ENCODE measurements at regions not wholly inside any gene's neighbourhood (a gene's known extent, or its start where the extent isn't known, plus 50 kb on each side); places are given as distances from the start of the nearest gene placed in this dataset.

- intact Hi-C loops (cut with micrococcal nuclease; ENCODE audit: unreplicated experiment) (loop anchor here (5.0 kb wide), 1 partner anchor 95 kb away; no protein-coding TSS in a partner anchor), in situ Hi-C loops (cut with HindIII; ENCODE audit: extremely low pct_ligation_motif_present, low pct_unique_long_range_greater_than_20kb) (no loop called here)
- Histone ChIP-seq H3K79me2 (ENCODE audit: insufficient read depth, low read length) (no peaks in the 10 kb centered on the region), H3K27ac (ENCODE audit: extremely low read length, insufficient read depth, low read length) (no peak overlapping the region), H3K9me3 (ENCODE audit: low read length) (no peaks in the 10 kb centered on the region), H2AFZ (ENCODE audit: low read length) (no peak overlapping the region), H3K27me3 (ENCODE audit: control insufficient read depth in 1 of 2, insufficient read depth in 2 of 2, low read length in 2 of 2) (no peaks in the 10 kb centered on the region), H3K4me3 (replicated peaks in 1 of 3; ENCODE audit: insufficient read depth in 1 of 3, low read depth in 2 of 3, low read length in 3 of 3) (no peak overlapping the region), H3K4me2 (ENCODE audit: low read depth, low read length) (no peak overlapping the region), H4K20me1 (ENCODE audit: insufficient read depth, low read length) (no peaks in the 10 kb centered on the region), H3K36me3 (replicated peaks in 1 of 2; ENCODE audit: control insufficient read depth in 1 of 2, insufficient read depth in 2 of 2, low read length in 2 of 2) (no peaks in the 10 kb centered on the region), H3K9ac (ENCODE audit: insufficient read depth, low read depth, low read length) (no peak overlapping the region), H3K4me1 (ENCODE audit: insufficient read depth, low read length) (no peaks in the 10 kb centered on the region)
- no TSS peak for BruUV-seq (replicated peaks)
- CTCF ChIA-PET (ENCODE audit: low intra/inter-chr PET ratio, low total read pairs): interaction anchor here (1.4 to 1.7 kb wide), 2 partner anchors 143 to 215 kb away, joined by 5 read pairs; no protein-coding TSS in a partner anchor
- 40% methylated on average over 6 of the region's 6 CpGs for WGBS (ENCODE audit: low lambda C conversion rate)
- DNase-seq (ENCODE audit: low spot score) (no peak), FAIRE-seq (no peak), ATAC-seq (no peak)
- no peak for TF ChIP-seq ZFP37 (CRISPR knock-in tag; IDR thresholded peaks at IDR 0.05; ENCODE audit: borderline replicate concordance)
- no peak for TF ChIP-seq FOXP4 (CRISPR knock-in tag; IDR thresholded peaks at IDR 0.05)
- TF ChIP-seq FOXM1 (CRISPR knock-in tag; IDR thresholded peaks at IDR 0.05): no peak
- no peak for TF ChIP-seq ELF4 (CRISPR knock-in tag; IDR thresholded peaks at IDR 0.05; ENCODE audit: borderline replicate concordance)
- no peak for TF ChIP-seq ETV6 (CRISPR knock-in tag; conservative IDR thresholded peaks at IDR 0.05)
- TF ChIP-seq RORA (CRISPR knock-in tag; IDR thresholded peaks at IDR 0.05): no peak
- no peak for TF ChIP-seq ZHX1 (CRISPR knock-in tag; IDR thresholded peaks at IDR 0.05; ENCODE audit: low read depth)
- TF ChIP-seq SP2 (CRISPR knock-in tag; IDR thresholded peaks at IDR 0.05): no peak
- no peak for TF ChIP-seq ZNF501 (CRISPR knock-in tag; IDR thresholded peaks at IDR 0.05)
- TF ChIP-seq PHF5A (CRISPR knock-in tag; IDR thresholded peaks at IDR 0.05; ENCODE audit: low read depth, unreplicated experiment): no peak
- no peak for TF ChIP-seq SRSF9 (IDR thresholded peaks at IDR 0.05; ENCODE audit: borderline replicate concordance, insufficient read depth, low read depth, low read length, poor library complexity, severe bottlenecking)
- TF ChIP-seq SMARCE1 (IDR thresholded peaks at IDR 0.05; ENCODE audit: borderline replicate concordance): no peak
- TF ChIP-seq GPBP1L1 (CRISPR knock-in tag; IDR thresholded peaks at IDR 0.05): no peak
- TF ChIP-seq ZNF883 (CRISPR knock-in tag; IDR thresholded peaks at IDR 0.05; ENCODE audit: not compliant biosample characterization): no peak
- TF ChIP-seq SOX5 (CRISPR knock-in tag; IDR thresholded peaks at IDR 0.05; ENCODE audit: borderline replicate concordance): no peak
- POLR2A ChIA-PET: no interaction called here
These were observed 102.5 kb upstream of the BEND6 start for GRCh38 chr6:56852260-56853010.

Measured in HepG2 (cell line).